ENCODE measurements at regions not wholly inside any gene's neighbourhood (a gene's known extent, or its start where the extent isn't known, plus 50 kb on each side); places are given as distances from the start of the nearest gene placed in this dataset.

DNA sequence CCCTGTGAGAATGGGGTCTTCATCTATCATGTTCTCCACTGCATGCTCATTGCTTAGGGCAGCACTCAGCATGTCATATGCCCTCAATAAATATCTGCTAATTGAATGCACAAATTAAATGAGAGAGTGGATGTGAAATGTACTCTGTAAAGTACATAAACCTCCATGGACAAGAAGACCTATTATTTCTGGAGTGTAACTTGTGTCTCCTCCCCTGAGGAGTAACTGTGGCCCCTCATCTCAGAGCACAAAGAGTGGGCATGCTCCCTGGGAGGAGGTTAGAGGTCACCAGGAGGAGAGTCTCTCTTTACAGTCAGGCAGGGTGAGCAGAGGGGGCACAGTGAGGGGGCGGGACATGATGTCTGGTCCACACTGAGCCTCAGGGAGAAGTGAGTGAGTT, 313.6 kb upstream of the PODXL start:
- TF ChIP-seq, protein P1, sequence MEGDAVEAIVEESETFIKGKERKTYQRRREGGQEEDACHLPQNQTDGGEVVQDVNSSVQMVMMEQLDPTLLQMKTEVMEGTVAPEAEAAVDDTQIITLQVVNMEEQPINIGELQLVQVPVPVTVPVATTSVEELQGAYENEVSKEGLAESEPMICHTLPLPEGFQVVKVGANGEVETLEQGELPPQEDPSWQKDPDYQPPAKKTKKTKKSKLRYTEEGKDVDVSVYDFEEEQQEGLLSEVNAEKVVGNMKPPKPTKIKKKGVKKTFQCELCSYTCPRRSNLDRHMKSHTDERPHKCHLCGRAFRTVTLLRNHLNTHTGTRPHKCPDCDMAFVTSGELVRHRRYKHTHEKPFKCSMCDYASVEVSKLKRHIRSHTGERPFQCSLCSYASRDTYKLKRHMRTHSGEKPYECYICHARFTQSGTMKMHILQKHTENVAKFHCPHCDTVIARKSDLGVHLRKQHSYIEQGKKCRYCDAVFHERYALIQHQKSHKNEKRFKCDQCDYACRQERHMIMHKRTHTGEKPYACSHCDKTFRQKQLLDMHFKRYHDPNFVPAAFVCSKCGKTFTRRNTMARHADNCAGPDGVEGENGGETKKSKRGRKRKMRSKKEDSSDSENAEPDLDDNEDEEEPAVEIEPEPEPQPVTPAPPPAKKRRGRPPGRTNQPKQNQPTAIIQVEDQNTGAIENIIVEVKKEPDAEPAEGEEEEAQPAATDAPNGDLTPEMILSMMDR (conservative IDR thresholded peaks at IDR 0.05) = no peak
- no peak for TF ChIP-seq EZH2 (IDR thresholded peaks at IDR 0.05; ENCODE audit: low read depth)
